ENCODE measurements at regions not wholly inside any gene's neighbourhood (a gene's known extent, or its start where the extent isn't known, plus 50 kb on each side); places are given as distances from the start of the nearest gene placed in this dataset.

- Mint-ChIP-seq H3K4me3 (no peak overlapping the region), H3K9me3 (no peaks in the 10 kb centered on the region), H3K36me3 (ENCODE audit: low read depth) (no peaks in the 10 kb centered on the region), H3K27ac (no peak overlapping the region), H3K4me1 (no peaks in the 10 kb centered on the region), H3K27me3 (no peaks in the 10 kb centered on the region)
- DNase-seq (no peak), ATAC-seq (ENCODE audit: low read depth) (no peak)
- ChIA-PET CTCF (no interaction called here), POLR2A (no interaction called here)
- intact Hi-C loops (cut with micrococcal nuclease): no loop called here
- TF ChIP-seq CTCF (IDR thresholded peaks at IDR 0.05): no peak
Measured at GRCh38 chr9:89974582-89974981, 369.8 kb downstream of the GADD45G start.

- ChIA-PET CTCF (no interaction called here), POLR2A (no interaction called here)
- intact Hi-C loops (cut with micrococcal nuclease): no loop called here
- ATAC-seq (ENCODE audit: low read depth): no peak
- H3K4me1 Mint-ChIP-seq: no peaks in the 10 kb centered on the region
- TF ChIP-seq CTCF (IDR thresholded peaks at IDR 0.05): no peak
- DNase-seq: no peak
- H3K9me3 Mint-ChIP-seq: no peaks in the 10 kb centered on the region
- no peak overlapping the region for H3K27ac Mint-ChIP-seq
- H3K36me3 Mint-ChIP-seq (ENCODE audit: low read depth): no peaks in the 10 kb centered on the region
- H3K27me3 Mint-ChIP-seq: no peaks in the 10 kb centered on the region
- H3K4me3 Mint-ChIP-seq: no peak overlapping the region
Measured at GRCh38 chr9:89975024-89975423, 370.2 kb downstream of the GADD45G start.

- TF ChIP-seq CTCF (IDR thresholded peaks at IDR 0.05): no peak
- no peaks in the 10 kb centered on the region for H3K4me1 Mint-ChIP-seq
- DNase-seq (no peak), ATAC-seq (ENCODE audit: low read depth) (no peak)
- ChIA-PET CTCF (no interaction called here), POLR2A (no interaction called here)
- no peaks in the 10 kb centered on the region for H3K27me3 Mint-ChIP-seq
- H3K4me3 Mint-ChIP-seq: no peak overlapping the region
- intact Hi-C loops (cut with micrococcal nuclease): no loop called here
- no peaks in the 10 kb centered on the region for H3K36me3 Mint-ChIP-seq (ENCODE audit: low read depth)
- H3K27ac Mint-ChIP-seq: no peak overlapping the region
- no peaks in the 10 kb centered on the region for H3K9me3 Mint-ChIP-seq
Measured at GRCh38 chr9:89975630-89976029, 370.8 kb downstream of the GADD45G start.

- Mint-ChIP-seq H3K36me3 (ENCODE audit: low read depth) (no peaks in the 10 kb centered on the region), H3K27ac (no peak overlapping the region), H3K9me3 (no peaks in the 10 kb centered on the region), H3K4me3 (no peak overlapping the region), H3K27me3 (peaks cover 4% of the 10 kb centered on the region), H3K4me1 (no peaks in the 10 kb centered on the region)
- no peak for ATAC-seq (ENCODE audit: low read depth)
- no peak for TF ChIP-seq CTCF (IDR thresholded peaks at IDR 0.05)
- DNase-seq: no peak
- ChIA-PET POLR2A (no interaction called here), CTCF (no interaction called here)
- intact Hi-C loops (cut with micrococcal nuclease): no loop called here
Measured at GRCh38 chr9:89978185-89978584, 373.4 kb downstream of the GADD45G start.

- DNase-seq (no peak), ATAC-seq (ENCODE audit: low read depth) (no peak)
- POLR2A ChIA-PET: no interaction called here
- peaks cover 4% of the 10 kb centered on the region for H3K27me3 Mint-ChIP-seq
- no peaks in the 10 kb centered on the region for H3K4me1 Mint-ChIP-seq
- H3K9me3 Mint-ChIP-seq: no peaks in the 10 kb centered on the region
- TF ChIP-seq CTCF (IDR thresholded peaks at IDR 0.05): no peak
- intact Hi-C loops (cut with micrococcal nuclease): no loop called here
- CTCF ChIA-PET: no interaction called here
- H3K27ac Mint-ChIP-seq: no peak overlapping the region
- no peak overlapping the region for H3K4me3 Mint-ChIP-seq
- H3K36me3 Mint-ChIP-seq (ENCODE audit: low read depth): no peaks in the 10 kb centered on the region
Measured at GRCh38 chr9:89980600-89980999, 375.8 kb downstream of the GADD45G start.

Data from activated B cell treated with CpG ODN at 0.5 μM for 24 hours (primary cell).